GM23338 (cell line): ENCODE measurements at regions not wholly inside any gene's neighbourhood (a gene's known extent, or its start where the extent isn't known, plus 50 kb on each side); places are given as distances from the start of the nearest gene placed in this dataset.
"Not testable (repeated sequence)": the region's sequence is repeated elsewhere in the genome, so short reads cannot be mapped to it uniquely, and the experiment has no call there.

ENCODE experiments used
- ATAC-seq: fragments of 200-7000 bp; cut with Tn5 transposase; 3 replicates; pipeline ENCODE4 v1.9.1; 2020
- DNase-seq: peaks from one replicate; pipeline ENCODE4 v3.0.0-alpha.2; 2015; ENCODE audit warnings: low spot score
- H2AFZ ChIP-seq: fragments of 200-600 bp; sonication (generic); 2 replicates; pipeline ENCODE4 v1.8.0; 2016; ENCODE audit warnings: antibody characterized with exemption, mild to moderate bottlenecking, moderate library complexity
- H3F3A ChIP-seq: fragments of 200-600 bp; sonication (generic); replicated peaks from 2 replicates; pipeline ENCODE4 v1.8.0; 2017; ENCODE audit warnings: antibody characterized with exemption, mixed run types, low read depth
- H3K27ac ChIP-seq: fragments of 200-600 bp; sonication (generic); 2 replicates; pipeline ENCODE4 v1.6.1; 2016; ENCODE audit warnings: low read depth
- H3K27me3 ChIP-seq: fragments of 200-600 bp; sonication (generic); 2 replicates; pipeline ENCODE4 v1.8.0; 2016; ENCODE audit warnings: mild to moderate bottlenecking, mixed run types, moderate library complexity; ENCODE audit not compliant: insufficient read depth
- H3K36me3 ChIP-seq: fragments of 200-600 bp; sonication (generic); 2 replicates; pipeline ENCODE4 v1.8.0; 2016; ENCODE audit warnings: mild to moderate bottlenecking; ENCODE audit not compliant: insufficient read depth
- H3K4me1 ChIP-seq: fragments of 200-600 bp; sonication (generic); 2 replicates; pipeline ENCODE4 v1.8.0; 2016; ENCODE audit warnings: mild to moderate bottlenecking, moderate library complexity; ENCODE audit not compliant: insufficient read depth
- H3K4me2 ChIP-seq: fragments of 200-600 bp; sonication (generic); 2 replicates; pipeline ENCODE4 v1.7.1; 2017; ENCODE audit warnings: mixed run types
- H3K4me3 ChIP-seq: fragments of 200-600 bp; sonication (generic); 2 replicates; pipeline ENCODE4 v1.6.1; 2016; ENCODE audit warnings: mixed run types
- H3K79me2 ChIP-seq: fragments of 200-600 bp; sonication (generic); replicated peaks from 2 replicates; pipeline ENCODE4 v1.8.0; 2017; ENCODE audit warnings: mild to moderate bottlenecking; ENCODE audit not compliant: insufficient read depth
- H3K9me2 ChIP-seq: fragments of 200-600 bp; sonication (generic); 2 replicates; pipeline ENCODE4 v1.8.0; 2017; ENCODE audit not compliant: insufficient read depth
- H4K20me1 ChIP-seq: fragments of 200-600 bp; sonication (generic); replicated peaks from 2 replicates; pipeline ENCODE4 v1.8.0; 2017; ENCODE audit warnings: mild to moderate bottlenecking; ENCODE audit not compliant: insufficient read depth
- H3K27ac Mint-ChIP-seq: 2 replicates; pipeline ENCODE4 v1.8.0; 2020; ENCODE audit warnings: inconsistent platforms, mild to moderate bottlenecking, moderate library complexity, mixed read lengths
- H3K27me3 Mint-ChIP-seq: 3 replicates; pipeline ENCODE4 v1.8.0; 2022; ENCODE audit warnings: low read depth, mild to moderate bottlenecking, moderate library complexity, mixed read lengths, inconsistent platforms; ENCODE audit not compliant: insufficient read depth, poor library complexity
- H3K36me3 Mint-ChIP-seq: 3 replicates; pipeline ENCODE4 v1.8.0; 2021; ENCODE audit warnings: low read depth, mild to moderate bottlenecking, inconsistent platforms, moderate library complexity, mixed read lengths
- H3K4me1 Mint-ChIP-seq: 3 replicates; pipeline ENCODE4 v1.8.0; 2020; ENCODE audit warnings: mild to moderate bottlenecking, inconsistent platforms, mixed read lengths
- H3K4me3 Mint-ChIP-seq: 3 replicates; pipeline ENCODE4 v1.8.0; 2021; ENCODE audit warnings: moderate library complexity, mild to moderate bottlenecking, inconsistent platforms, mixed read lengths
- H3K9me3 Mint-ChIP-seq: 3 replicates; pipeline ENCODE4 v1.8.0; 2020; ENCODE audit warnings: moderate library complexity, mild to moderate bottlenecking, inconsistent platforms, mixed read lengths
- CREB1 ChIP-seq: fragments of 250-450 bp; sonication (Bioruptor Pico); IDR thresholded peaks from 2 replicates; pipeline ENCODE4 v1.5.0; 2020; ENCODE audit warnings: low read depth, mild to moderate bottlenecking, moderate library complexity
- EZH2 ChIP-seq: fragments of 200-600 bp; sonication (generic); IDR thresholded peaks from one replicate; pipeline ENCODE4 v1.8.0; 2017; ENCODE audit warnings: antibody characterized with exemption, mild to moderate bottlenecking, low read depth; ENCODE audit not compliant: unreplicated experiment
- JUNB ChIP-seq: IDR thresholded peaks from one replicate; pipeline ENCODE4 v1.6.1; 2016; ENCODE audit warnings: antibody characterized with exemption; ENCODE audit not compliant: unreplicated experiment
- POLR2AphosphoS5 ChIP-seq: IDR thresholded peaks from 2 replicates; pipeline ENCODE4 v1.6.1; 2016; ENCODE audit warnings: antibody characterized with exemption, low read depth
- STAT1 ChIP-seq: IDR thresholded peaks from one replicate; pipeline ENCODE4 v1.6.1; 2016; ENCODE audit warnings: antibody characterized with exemption; ENCODE audit not compliant: unreplicated experiment
- ZNF114 ChIP-seq: fragments of 250-450 bp; sonication (Bioruptor Pico); IDR thresholded peaks from 2 replicates; pipeline ENCODE4 v1.5.0; 2020; ENCODE audit warnings: mild to moderate bottlenecking, moderate library complexity
- ZNF331 ChIP-seq: fragments of 250-450 bp; sonication (Bioruptor Pico); IDR thresholded peaks from 2 replicates; pipeline ENCODE4 v1.5.0; 2020; ENCODE audit warnings: low read depth, mild to moderate bottlenecking, moderate library complexity
- ZNF462 ChIP-seq: fragments of 250-450 bp; sonication (Bioruptor Pico); IDR thresholded peaks from 2 replicates; pipeline ENCODE4 v1.5.0; 2020; ENCODE audit warnings: mild to moderate bottlenecking, moderate library complexity
- TF ChIP-seq, protein P1 (sequence below): IDR thresholded peaks from 2 replicates; pipeline ENCODE4 v1.6.1; 2016; ENCODE audit warnings: antibody characterized with exemption
- TF ChIP-seq, protein P2 (sequence below): IDR thresholded peaks from one replicate; pipeline ENCODE4 v1.6.1; 2018; ENCODE audit warnings: antibody characterized with exemption; ENCODE audit not compliant: unreplicated experiment

DNA sequence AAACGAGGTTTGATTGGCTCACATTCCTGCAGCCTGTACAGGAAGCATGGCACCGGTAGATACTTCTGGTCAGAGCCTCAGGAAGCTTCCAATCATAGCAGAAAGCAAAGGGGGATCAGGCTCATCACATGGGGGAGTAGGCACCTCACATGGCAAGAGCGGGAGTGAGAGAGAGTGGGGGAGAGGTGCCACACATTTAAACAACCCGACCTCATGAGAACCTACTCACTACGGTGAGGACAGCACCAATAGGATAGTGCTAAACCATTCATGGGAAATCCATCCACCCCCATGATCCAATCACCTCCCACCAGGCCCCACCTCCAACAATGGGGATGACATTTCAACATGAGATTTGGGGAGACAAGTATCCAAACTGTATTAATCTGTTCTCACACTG lies 105.8 kb downstream of the SOCS6 start (continued):
- TF ChIP-seq EZH2 (no peak), JUNB (no peak), POLR2AphosphoS5 (no peak)

- no peak overlapping the region for H3K4me3 Mint-ChIP-seq
- no peaks in the 10 kb centered on the region for H3K36me3 Mint-ChIP-seq
- H3K4me1 Mint-ChIP-seq: no peaks in the 10 kb centered on the region
- no peak overlapping the region for H2AFZ ChIP-seq
- no peaks in the 10 kb centered on the region for H4K20me1 ChIP-seq
- TF ChIP-seq ZNF114 (CRISPR knock-in tag): no peak
- no peak for TF ChIP-seq CREB1 (CRISPR knock-in tag)
- TF ChIP-seq, protein P1, sequence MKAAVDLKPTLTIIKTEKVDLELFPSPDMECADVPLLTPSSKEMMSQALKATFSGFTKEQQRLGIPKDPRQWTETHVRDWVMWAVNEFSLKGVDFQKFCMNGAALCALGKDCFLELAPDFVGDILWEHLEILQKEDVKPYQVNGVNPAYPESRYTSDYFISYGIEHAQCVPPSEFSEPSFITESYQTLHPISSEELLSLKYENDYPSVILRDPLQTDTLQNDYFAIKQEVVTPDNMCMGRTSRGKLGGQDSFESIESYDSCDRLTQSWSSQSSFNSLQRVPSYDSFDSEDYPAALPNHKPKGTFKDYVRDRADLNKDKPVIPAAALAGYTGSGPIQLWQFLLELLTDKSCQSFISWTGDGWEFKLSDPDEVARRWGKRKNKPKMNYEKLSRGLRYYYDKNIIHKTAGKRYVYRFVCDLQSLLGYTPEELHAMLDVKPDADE: no peak
- TF ChIP-seq POLR2AphosphoS5: no peak
- no peak for TF ChIP-seq JUNB
- no peak for TF ChIP-seq ZNF331 (CRISPR knock-in tag)
- TF ChIP-seq, protein P2, sequence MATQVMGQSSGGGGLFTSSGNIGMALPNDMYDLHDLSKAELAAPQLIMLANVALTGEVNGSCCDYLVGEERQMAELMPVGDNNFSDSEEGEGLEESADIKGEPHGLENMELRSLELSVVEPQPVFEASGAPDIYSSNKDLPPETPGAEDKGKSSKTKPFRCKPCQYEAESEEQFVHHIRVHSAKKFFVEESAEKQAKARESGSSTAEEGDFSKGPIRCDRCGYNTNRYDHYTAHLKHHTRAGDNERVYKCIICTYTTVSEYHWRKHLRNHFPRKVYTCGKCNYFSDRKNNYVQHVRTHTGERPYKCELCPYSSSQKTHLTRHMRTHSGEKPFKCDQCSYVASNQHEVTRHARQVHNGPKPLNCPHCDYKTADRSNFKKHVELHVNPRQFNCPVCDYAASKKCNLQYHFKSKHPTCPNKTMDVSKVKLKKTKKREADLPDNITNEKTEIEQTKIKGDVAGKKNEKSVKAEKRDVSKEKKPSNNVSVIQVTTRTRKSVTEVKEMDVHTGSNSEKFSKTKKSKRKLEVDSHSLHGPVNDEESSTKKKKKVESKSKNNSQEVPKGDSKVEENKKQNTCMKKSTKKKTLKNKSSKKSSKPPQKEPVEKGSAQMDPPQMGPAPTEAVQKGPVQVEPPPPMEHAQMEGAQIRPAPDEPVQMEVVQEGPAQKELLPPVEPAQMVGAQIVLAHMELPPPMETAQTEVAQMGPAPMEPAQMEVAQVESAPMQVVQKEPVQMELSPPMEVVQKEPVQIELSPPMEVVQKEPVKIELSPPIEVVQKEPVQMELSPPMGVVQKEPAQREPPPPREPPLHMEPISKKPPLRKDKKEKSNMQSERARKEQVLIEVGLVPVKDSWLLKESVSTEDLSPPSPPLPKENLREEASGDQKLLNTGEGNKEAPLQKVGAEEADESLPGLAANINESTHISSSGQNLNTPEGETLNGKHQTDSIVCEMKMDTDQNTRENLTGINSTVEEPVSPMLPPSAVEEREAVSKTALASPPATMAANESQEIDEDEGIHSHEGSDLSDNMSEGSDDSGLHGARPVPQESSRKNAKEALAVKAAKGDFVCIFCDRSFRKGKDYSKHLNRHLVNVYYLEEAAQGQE: no peak
- no peak for TF ChIP-seq STAT1
- no peak for TF ChIP-seq ZNF462 (CRISPR knock-in tag)
- no peak for ATAC-seq
- no peak for DNase-seq
- no peaks in the 10 kb centered on the region for H3K36me3 ChIP-seq
- H3K79me2 ChIP-seq: no peaks in the 10 kb centered on the region
- no peak overlapping the region for H3K27ac Mint-ChIP-seq
- H3K9me3 Mint-ChIP-seq: no peaks in the 10 kb centered on the region; the same call in 2 of the 3 replicates
- no peaks in the 10 kb centered on the region for H3F3A ChIP-seq
- peaks cover under 1% of the 10 kb centered on the region for H3K27me3 Mint-ChIP-seq
- no peaks in the 10 kb centered on the region for H3K4me1 ChIP-seq
- H3K9me2 ChIP-seq: 0 out of 2 replicates have a peak, but pooled peaks cover 3% of the 10 kb centered on the region
- no peaks in the 10 kb centered on the region for H3K27me3 ChIP-seq
- H3K4me2 ChIP-seq: no peak overlapping the region
- no peak overlapping the region for H3K27ac ChIP-seq
- H3K4me3 ChIP-seq: no peak overlapping the region
Observed at GRCh38 chr18:70390371-70391090, 101.7 kb downstream of the SOCS6 start.

DNA sequence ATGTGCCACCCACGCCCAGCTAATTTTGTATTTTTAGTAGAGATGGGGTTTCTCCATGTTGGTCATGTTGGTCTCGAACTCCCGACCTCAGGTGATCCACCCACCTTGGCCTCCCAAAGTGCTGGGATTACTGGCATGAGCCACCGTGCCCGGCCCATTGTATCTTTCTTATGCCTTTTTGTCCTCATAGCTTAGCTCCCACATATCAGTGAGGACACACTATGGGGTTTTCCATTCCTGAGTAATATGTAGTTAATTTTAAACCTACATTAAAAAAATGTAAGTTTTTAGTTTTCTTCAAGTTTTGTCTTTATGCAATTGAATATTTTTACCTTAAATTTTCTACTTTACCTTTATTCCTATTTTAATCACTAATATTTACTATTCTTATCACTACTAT lies 100.2 kb downstream of the SOCS6 start:
- not testable (repeated sequence) for DNase-seq, ATAC-seq, H3K79me2 ChIP-seq, H3K27me3 ChIP-seq, H3K4me1 ChIP-seq, H3K4me3 ChIP-seq, H3K27ac Mint-ChIP-seq, H2AFZ ChIP-seq, H3K36me3 Mint-ChIP-seq, H3F3A ChIP-seq, H3K4me1 Mint-ChIP-seq, H3K9me2 ChIP-seq, H3K4me3 Mint-ChIP-seq, H4K20me1 ChIP-seq, H3K36me3 ChIP-seq, H3K4me2 ChIP-seq, H3K9me3 Mint-ChIP-seq, H3K27me3 Mint-ChIP-seq, H3K27ac ChIP-seq
